ENCODE measurements at regions not wholly inside any gene's neighbourhood (a gene's known extent, or its start where the extent isn't known, plus 50 kb on each side); places are given as distances from the start of the nearest gene placed in this dataset.

DNA sequence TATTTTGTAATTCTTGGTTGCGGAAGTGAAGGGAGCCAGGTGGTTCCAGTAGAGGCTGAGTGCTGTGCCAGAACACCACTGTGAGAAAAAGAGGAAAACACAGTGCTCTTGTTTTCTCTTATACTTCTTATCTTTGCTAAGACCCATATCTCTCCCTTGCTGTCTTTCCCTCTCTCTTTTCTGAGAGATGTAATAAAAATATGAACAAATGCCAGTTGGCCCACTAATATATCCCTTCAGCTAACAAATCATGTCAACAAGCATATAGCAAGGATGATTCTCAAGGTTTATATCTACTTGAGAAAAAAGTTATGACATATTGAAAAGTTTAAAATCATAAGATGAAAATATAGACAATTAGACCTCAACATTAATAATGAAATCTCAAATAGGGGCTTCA, 758.3 kb downstream of the HDGFL1 start (continued):
- no peak for TF ChIP-seq NR2C2 (CRISPR knock-in tag; IDR thresholded peaks at IDR 0.05)
- TF ChIP-seq, protein P1, sequence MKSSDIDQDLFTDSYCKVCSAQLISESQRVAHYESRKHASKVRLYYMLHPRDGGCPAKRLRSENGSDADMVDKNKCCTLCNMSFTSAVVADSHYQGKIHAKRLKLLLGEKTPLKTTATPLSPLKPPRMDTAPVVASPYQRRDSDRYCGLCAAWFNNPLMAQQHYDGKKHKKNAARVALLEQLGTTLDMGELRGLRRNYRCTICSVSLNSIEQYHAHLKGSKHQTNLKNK (CRISPR knock-in tag; IDR thresholded peaks at IDR 0.05): no peak
- TF ChIP-seq, protein P2, sequence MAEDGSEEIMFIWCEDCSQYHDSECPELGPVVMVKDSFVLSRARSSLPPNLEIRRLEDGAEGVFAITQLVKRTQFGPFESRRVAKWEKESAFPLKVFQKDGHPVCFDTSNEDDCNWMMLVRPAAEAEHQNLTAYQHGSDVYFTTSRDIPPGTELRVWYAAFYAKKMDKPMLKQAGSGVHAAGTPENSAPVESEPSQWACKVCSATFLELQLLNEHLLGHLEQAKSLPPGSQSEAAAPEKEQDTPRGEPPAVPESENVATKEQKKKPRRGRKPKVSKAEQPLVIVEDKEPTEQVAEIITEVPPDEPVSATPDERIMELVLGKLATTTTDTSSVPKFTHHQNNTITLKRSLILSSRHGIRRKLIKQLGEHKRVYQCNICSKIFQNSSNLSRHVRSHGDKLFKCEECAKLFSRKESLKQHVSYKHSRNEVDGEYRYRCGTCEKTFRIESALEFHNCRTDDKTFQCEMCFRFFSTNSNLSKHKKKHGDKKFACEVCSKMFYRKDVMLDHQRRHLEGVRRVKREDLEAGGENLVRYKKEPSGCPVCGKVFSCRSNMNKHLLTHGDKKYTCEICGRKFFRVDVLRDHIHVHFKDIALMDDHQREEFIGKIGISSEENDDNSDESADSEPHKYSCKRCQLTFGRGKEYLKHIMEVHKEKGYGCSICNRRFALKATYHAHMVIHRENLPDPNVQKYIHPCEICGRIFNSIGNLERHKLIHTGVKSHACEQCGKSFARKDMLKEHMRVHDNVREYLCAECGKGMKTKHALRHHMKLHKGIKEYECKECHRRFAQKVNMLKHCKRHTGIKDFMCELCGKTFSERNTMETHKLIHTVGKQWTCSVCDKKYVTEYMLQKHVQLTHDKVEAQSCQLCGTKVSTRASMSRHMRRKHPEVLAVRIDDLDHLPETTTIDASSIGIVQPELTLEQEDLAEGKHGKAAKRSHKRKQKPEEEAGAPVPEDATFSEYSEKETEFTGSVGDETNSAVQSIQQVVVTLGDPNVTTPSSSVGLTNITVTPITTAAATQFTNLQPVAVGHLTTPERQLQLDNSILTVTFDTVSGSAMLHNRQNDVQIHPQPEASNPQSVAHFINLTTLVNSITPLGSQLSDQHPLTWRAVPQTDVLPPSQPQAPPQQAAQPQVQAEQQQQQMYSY (CRISPR knock-in tag; IDR thresholded peaks at IDR 0.05): no peak

DNA sequence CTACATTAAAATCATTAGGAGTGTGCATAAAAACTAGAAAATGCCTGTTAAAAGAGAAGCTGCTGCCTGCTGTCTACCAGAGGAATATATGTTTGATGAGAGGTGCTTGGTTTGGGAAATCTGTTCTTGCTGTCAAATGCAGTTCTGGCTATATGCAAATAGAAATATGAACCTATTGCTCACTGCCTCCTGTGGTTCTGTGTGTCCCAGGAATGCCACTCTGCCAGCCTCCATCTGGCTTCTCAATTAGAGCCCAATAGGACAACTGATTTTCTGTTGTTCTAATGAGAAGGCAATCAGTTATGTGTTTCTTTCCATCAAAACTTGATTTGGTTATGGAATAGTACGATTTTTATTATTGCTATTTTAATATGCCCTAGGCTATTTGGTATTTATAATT, 759.7 kb downstream of the HDGFL1 start:
- Mint-ChIP-seq H3K9me3 (no peaks in the 10 kb centered on the region), H3K27ac (no peak overlapping the region), H3K4me3 (no peak overlapping the region), H3K36me3 (no peaks in the 10 kb centered on the region), H3K4me1 (no peaks in the 10 kb centered on the region), H3K27me3 (ENCODE audit: low read depth) (no peaks in the 10 kb centered on the region)
- DNase-seq (ENCODE audit: low spot score): no peak
- TF ChIP-seq GRHL2 (CRISPR knock-in tag; IDR thresholded peaks at IDR 0.05; ENCODE audit: insufficient replicate concordance, severe bottlenecking) (no peak), RELA (CRISPR knock-in tag; IDR thresholded peaks at IDR 0.05; ENCODE audit: borderline replicate concordance) (no peak), JUN (CRISPR knock-in tag; IDR thresholded peaks at IDR 0.05) (no peak), GTF2I (CRISPR knock-in tag; conservative IDR thresholded peaks at IDR 0.05) (no peak), ZNF416 (CRISPR knock-in tag; IDR thresholded peaks at IDR 0.05) (no peak), TP53 (CRISPR knock-in tag; IDR thresholded peaks at IDR 0.05) (no peak), OVOL2 (CRISPR knock-in tag; IDR thresholded peaks at IDR 0.05; ENCODE audit: borderline replicate concordance) (no peak), PRRX2 (CRISPR knock-in tag; IDR thresholded peaks at IDR 0.05) (no peak), ZNF671 (CRISPR knock-in tag; IDR thresholded peaks at IDR 0.05) (no peak), ETV6 (CRISPR knock-in tag; IDR thresholded peaks at IDR 0.05) (no peak)
- TF ChIP-seq, protein P3, sequence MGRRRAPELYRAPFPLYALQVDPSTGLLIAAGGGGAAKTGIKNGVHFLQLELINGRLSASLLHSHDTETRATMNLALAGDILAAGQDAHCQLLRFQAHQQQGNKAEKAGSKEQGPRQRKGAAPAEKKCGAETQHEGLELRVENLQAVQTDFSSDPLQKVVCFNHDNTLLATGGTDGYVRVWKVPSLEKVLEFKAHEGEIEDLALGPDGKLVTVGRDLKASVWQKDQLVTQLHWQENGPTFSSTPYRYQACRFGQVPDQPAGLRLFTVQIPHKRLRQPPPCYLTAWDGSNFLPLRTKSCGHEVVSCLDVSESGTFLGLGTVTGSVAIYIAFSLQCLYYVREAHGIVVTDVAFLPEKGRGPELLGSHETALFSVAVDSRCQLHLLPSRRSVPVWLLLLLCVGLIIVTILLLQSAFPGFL (CRISPR knock-in tag; IDR thresholded peaks at IDR 0.05; ENCODE audit: borderline replicate concordance): no peak
- TF ChIP-seq, protein P4, sequence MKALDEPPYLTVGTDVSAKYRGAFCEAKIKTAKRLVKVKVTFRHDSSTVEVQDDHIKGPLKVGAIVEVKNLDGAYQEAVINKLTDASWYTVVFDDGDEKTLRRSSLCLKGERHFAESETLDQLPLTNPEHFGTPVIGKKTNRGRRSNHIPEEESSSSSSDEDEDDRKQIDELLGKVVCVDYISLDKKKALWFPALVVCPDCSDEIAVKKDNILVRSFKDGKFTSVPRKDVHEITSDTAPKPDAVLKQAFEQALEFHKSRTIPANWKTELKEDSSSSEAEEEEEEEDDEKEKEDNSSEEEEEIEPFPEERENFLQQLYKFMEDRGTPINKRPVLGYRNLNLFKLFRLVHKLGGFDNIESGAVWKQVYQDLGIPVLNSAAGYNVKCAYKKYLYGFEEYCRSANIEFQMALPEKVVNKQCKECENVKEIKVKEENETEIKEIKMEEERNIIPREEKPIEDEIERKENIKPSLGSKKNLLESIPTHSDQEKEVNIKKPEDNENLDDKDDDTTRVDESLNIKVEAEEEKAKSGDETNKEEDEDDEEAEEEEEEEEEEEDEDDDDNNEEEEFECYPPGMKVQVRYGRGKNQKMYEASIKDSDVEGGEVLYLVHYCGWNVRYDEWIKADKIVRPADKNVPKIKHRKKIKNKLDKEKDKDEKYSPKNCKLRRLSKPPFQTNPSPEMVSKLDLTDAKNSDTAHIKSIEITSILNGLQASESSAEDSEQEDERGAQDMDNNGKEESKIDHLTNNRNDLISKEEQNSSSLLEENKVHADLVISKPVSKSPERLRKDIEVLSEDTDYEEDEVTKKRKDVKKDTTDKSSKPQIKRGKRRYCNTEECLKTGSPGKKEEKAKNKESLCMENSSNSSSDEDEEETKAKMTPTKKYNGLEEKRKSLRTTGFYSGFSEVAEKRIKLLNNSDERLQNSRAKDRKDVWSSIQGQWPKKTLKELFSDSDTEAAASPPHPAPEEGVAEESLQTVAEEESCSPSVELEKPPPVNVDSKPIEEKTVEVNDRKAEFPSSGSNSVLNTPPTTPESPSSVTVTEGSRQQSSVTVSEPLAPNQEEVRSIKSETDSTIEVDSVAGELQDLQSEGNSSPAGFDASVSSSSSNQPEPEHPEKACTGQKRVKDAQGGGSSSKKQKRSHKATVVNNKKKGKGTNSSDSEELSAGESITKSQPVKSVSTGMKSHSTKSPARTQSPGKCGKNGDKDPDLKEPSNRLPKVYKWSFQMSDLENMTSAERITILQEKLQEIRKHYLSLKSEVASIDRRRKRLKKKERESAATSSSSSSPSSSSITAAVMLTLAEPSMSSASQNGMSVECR (CRISPR knock-in tag; IDR thresholded peaks at IDR 0.05; ENCODE audit: borderline replicate concordance): no peak
- TF ChIP-seq, protein P5, sequence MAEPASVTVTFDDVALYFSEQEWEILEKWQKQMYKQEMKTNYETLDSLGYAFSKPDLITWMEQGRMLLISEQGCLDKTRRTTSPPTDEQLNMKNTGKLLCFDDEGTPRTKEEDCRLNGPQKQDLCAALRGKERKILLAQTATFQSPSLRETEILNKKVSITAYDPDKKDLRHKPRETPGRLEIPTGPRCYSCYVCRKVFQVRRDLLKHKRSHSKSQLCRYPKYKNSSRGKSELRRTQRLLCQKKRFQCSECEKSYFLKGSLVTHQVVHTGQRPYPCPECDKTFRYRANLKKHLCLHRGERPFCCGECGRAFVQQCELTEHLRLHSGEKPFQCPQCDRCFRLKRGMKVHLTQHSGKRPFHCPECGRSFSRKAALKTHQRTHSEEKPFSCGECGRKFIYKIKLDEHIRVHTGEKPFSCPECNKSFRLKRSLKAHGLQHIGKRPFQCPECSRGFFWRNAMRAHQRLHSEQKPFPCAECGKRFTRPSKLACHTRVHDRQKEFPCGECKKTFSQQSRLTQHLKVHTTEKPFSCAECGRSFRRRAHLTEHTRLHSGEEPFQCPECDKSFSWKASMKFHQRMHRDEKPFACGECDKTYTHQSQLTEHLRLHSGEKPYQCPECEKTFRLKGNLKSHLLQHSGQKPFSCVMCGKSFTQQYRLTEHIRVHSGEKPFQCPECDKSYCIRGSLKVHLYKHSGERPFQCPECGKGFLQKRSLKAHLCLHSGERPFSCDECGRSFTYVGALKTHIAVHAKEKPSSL (CRISPR knock-in tag; conservative IDR thresholded peaks at IDR 0.05): no peak
- no peak for ATAC-seq
- CTCF ChIA-PET: no interaction called here
- POLR2A ChIA-PET: no interaction called here
